Right cardiac atrium (tissue), 5 donors: ENCODE measurements at regions not wholly inside any gene's neighbourhood (a gene's known extent, or its start where the extent isn't known, plus 50 kb on each side); places are given as distances from the start of the nearest gene placed in this dataset.
"Not testable (repeated sequence)": the region's sequence is repeated elsewhere in the genome, so short reads cannot be mapped to it uniquely, and the experiment has no call there.

Experiments used
- ATAC-seq, 2 donors: fragments of 200-7000 bp; cut with Tn5 transposase; one replicate each; pipeline versions ENCODE4 v1.8.0 to v1.9.1; 2020; ENCODE audit warnings: moderate library complexity in 2 of 2, mild to moderate bottlenecking in 1 of 2
- DNase-seq, 3 donors: peaks; one replicate each; pipeline ENCODE4 v3.0.0-alpha.2; 2020
- H3K27ac ChIP-seq: one replicate; pipeline ENCODE4 v1.5.1; 2013; ENCODE audit warnings: mild to moderate bottlenecking, low read length, control low read depth, moderate library complexity
- H3K27me3 ChIP-seq: one replicate; pipeline ENCODE4 v1.6.1; 2013; ENCODE audit not compliant: control insufficient read depth, insufficient read depth
- H3K4me1 ChIP-seq: one replicate; pipeline ENCODE4 v1.6.1; 2013; ENCODE audit warnings: low read length; ENCODE audit not compliant: control insufficient read depth, insufficient read depth
- H3K4me3 ChIP-seq: one replicate; pipeline ENCODE4 v1.5.1; 2013; ENCODE audit warnings: low read length, control low read depth
- H3K9me3 ChIP-seq: one replicate; pipeline ENCODE4 v1.6.1; 2013; ENCODE audit warnings: low read length; ENCODE audit not compliant: control insufficient read depth
- WGBS: extraction: QIAGEN DNeasy Blood & Tissue Kit; methylation state at CpG from one replicate; pipeline ENCODE4 v1.1.7; 2013; 5-methylcytosine and 5-hydroxymethylcytosine counted together
- intact Hi-C, 4 donors: fragments of 100-400 bp; cut with DNase I; formaldehyde crosslinking; loops; one replicate each; pipeline versions ENCODE4 v1.11.0 to v1.14.0; 2022 to 2023
- donor health status: healthy with polysubstance abuse.
- donor health status: DM: no; HTN: yes; CAD: no.
- donor health status: DM: no; HTN: no; CAD: no.
- donor health status: DM: no; HTN: yes; CAD: no; lungs with severe emphysema.
- donor health status: DM: yes; HTN: yes; CAD: no.

- WGBS: 35% methylated on average over 5 of the region's 5 CpGs
- ATAC-seq: peak; percentile 76 to 92
These were observed 70.5 kb upstream of the CSF1 start for GRCh38 chr1:109840011-109840629.

DNA sequence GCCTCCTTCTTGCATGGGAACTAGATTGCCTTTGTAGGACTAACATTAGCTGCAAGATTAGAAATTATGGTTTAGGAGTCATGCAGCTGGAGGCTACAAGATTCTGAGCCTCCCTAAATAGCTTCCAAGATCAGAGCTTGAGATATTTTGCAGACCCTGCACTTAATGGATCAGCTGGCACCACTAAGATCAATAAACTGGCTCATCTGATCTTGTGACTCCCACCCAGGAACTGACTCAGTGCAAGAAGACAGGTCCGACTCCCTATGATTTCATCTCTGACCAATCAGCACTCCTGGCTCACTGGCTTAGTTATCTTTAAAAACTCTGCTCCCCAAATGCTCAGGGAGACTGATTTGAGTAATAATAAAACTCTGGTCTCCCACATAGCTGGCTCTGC lies 71.4 kb upstream of the CSF1 start:
- DNase-seq, H3K9me3 ChIP-seq, ATAC-seq, intact Hi-C loops, H3K27me3 ChIP-seq, H3K27ac ChIP-seq, H3K4me3 ChIP-seq, H3K4me1 ChIP-seq: not testable (repeated sequence)
- WGBS: 74% methylated on average over 1 of the region's 1 CpG

More at GRCh38 chr1:109840011-109840629, 70.5 kb upstream of the CSF1 start:
- Histone ChIP-seq H3K9me3 (no peaks in the 10 kb centered on the region), H3K27ac (no peak overlapping the region), H3K27me3 (no peaks in the 10 kb centered on the region), H3K4me3 (no peak overlapping the region), H3K4me1 (no peaks in the 10 kb centered on the region)
- DNase-seq: peak in 1 of 3 donors; percentile 44
- intact Hi-C loops: no loop called here

- Histone ChIP-seq H3K4me3 (no peak overlapping the region), H3K9me3 (no peaks in the 10 kb centered on the region), H3K27ac (no peak overlapping the region), H3K4me1 (no peaks in the 10 kb centered on the region), H3K27me3 (no peaks in the 10 kb centered on the region)
- ATAC-seq (no peak), DNase-seq (no peak)
- intact Hi-C loops: no loop called here
- WGBS: 70% methylated on average over 4 of the region's 4 CpGs
These were observed 71.8 kb upstream of the CSF1 start for GRCh38 chr1:109838838-109839240.

DNA sequence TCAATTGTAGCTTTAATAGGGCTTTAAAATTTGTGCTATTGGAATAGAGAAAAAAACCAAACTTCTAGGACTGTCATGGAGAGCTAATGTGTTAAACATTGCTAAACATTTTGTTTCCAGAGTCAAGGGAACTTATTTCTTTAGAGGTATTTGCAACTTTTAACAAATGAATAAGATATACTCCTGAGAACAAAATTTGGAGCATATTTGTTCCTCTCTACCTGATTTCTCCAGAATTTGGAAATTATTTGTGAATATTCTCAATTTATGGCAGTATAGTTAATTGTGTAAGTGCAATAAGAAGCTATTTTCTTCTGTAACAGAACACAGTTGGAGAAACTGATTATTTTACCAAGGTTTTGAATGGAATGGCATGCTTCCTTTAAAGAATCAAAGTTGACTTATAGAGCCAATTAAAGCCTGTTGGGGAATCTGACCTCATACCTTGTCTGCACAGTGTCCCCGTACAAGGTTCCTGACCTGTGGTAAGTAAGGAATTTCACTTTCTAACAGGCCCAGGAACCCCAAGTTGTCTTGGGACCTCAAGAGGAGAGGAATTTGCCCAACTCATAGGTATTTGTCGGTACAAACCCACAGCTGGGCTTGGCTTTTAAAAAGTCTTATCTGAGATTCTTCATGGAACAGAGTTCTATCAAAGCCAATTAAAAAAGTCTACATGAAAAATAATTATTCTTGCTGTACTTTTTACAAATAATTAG lies 72.6 kb upstream of the CSF1 start:
- WGBS: 95% methylated on average over 2 of the region's 2 CpGs
- no peak overlapping the region for H3K4me3 ChIP-seq
- intact Hi-C loops: no loop called here
- H3K27me3 ChIP-seq: no peaks in the 10 kb centered on the region
- ATAC-seq: no peak
- DNase-seq: no peak
- H3K27ac ChIP-seq: no peak overlapping the region
- H3K4me1 ChIP-seq: no peaks in the 10 kb centered on the region
- H3K9me3 ChIP-seq: no peaks in the 10 kb centered on the region

- H3K27me3 ChIP-seq, intact Hi-C loops, H3K9me3 ChIP-seq, DNase-seq, ATAC-seq, H3K4me1 ChIP-seq, H3K27ac ChIP-seq, H3K4me3 ChIP-seq: not testable (repeated sequence)
- WGBS: 93% methylated on average over 6 of the region's 6 CpGs
These were observed 71.9 kb upstream of the EPS8L3 start for GRCh38 chr1:109835645-109836044.

GRCh38 chr1:109834951-109835350 lies 71.2 kb upstream of the EPS8L3 start:
- ATAC-seq (no peak), DNase-seq (no peak)
- H3K9me3 ChIP-seq: no peaks in the 10 kb centered on the region

DNA sequence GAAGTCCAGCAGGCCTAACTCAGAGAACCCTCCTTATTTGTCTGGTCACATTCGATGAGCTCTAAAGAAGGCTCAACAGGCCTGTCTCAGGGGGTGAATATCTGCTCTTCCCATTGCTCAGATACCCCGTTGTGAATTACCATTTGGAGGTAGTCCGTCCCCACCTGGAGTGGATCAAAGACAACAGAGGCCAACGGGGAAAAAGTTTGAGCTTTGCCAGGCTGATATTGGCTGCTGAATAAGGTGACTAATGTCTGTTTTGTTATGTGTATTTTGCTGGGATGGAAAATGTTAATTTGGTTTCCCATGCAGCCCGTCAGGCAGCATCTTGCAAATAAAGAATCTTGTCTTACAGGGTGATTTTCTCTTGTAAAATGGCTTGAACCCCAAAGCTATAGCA lies 69.2 kb upstream of the EPS8L3 start:
- ATAC-seq (no peak), DNase-seq (no peak)
- no peaks in the 10 kb centered on the region for H3K27me3 ChIP-seq
- no peak overlapping the region for H3K27ac ChIP-seq
- no peaks in the 10 kb centered on the region for H3K4me1 ChIP-seq
- intact Hi-C loops: no loop called here
- no peaks in the 10 kb centered on the region for H3K9me3 ChIP-seq
- no peak overlapping the region for H3K4me3 ChIP-seq
- 80% methylated on average over 5 of the region's 5 CpGs for WGBS

More at GRCh38 chr1:109834951-109835350, 71.2 kb upstream of the EPS8L3 start:
- intact Hi-C loops: no loop called here
- Histone ChIP-seq H3K4me3 (no peak overlapping the region), H3K27ac (no peak overlapping the region), H3K27me3 (no peaks in the 10 kb centered on the region), H3K4me1 (no peaks in the 10 kb centered on the region)

DNA sequence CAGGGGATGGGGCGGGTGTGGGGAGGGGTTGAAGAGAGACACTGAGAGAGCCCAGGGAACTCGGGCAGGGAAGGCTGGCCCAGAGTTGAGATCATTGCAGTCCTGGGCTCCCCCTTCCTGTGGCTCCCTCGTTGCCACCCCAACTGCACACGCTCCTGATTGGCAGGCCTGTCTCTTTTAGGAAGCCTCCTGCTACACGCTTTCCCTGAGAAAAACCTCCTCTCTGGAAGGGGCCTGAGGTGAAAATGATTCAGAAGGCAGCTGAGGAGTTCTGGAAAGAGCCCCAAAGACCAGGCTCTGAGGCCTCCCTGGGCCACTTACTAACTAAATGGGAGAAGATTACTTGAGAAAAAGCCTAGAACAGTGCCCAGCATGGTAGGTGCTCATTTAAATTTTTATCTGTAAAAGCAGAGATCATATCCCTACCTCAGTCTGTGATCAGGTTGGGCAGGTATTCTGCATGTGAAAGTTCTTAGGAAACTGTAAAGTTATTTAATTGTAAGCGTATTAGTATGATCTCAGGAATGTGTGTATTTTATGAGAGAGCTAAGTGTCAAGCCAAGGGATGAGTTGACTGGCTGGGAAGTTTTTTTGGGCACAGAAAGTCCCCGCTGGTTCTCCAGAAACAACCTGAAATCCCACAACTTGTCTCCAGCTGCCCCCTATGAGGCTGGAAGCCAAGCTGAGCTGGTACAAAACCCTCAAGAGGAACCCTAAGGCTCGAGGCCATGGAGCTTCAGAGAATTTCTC lies 65.2 kb upstream of the EPS8L3 start:
- DNase-seq (no peak), ATAC-seq (no peak)
- Histone ChIP-seq H3K27me3 (no peaks in the 10 kb centered on the region), H3K4me3 (no peak overlapping the region), H3K4me1 (peaks cover 11% of the 10 kb centered on the region), H3K9me3 (no peaks in the 10 kb centered on the region), H3K27ac (no peak overlapping the region)
- intact Hi-C loops: loop anchor here in 1 of 4 donors (10.0 kb wide), 1 partner anchor 66 kb away; no protein-coding TSS in a partner anchor
- 83% methylated on average over 8 of the region's 8 CpGs for WGBS

- no peak for ATAC-seq
These were observed 64.3 kb upstream of the EPS8L3 start for GRCh38 chr1:109827986-109828385.

DNA sequence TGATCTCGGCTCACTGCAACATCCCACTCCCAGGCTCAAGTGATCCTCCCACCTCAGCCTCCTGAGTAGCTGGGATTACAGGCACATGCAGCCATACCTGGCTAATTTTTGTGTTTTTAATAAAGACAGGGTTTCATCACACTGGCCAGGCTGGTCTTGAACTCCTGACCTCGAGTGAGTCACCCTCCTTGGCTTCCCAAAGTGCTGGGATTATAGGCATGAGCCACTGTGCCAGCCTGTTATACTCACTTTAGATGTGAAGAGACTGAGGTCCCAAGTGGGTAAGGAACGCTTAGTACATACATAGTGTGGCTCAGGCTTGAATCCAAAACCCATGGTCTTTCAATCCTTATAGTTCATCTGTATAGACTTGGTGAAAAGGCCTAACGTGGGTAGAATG lies 63.7 kb upstream of the EPS8L3 start:
- H3K4me1 ChIP-seq: peaks cover 15% of the 10 kb centered on the region
- no peaks in the 10 kb centered on the region for H3K9me3 ChIP-seq
- H3K4me3 ChIP-seq: no peak overlapping the region
- no peak overlapping the region for H3K27ac ChIP-seq
- DNase-seq: no peak
- WGBS: 92% methylated on average over 4 of the region's 4 CpGs
- no peaks in the 10 kb centered on the region for H3K27me3 ChIP-seq
- intact Hi-C loops: loop anchor here in 1 of 4 donors (10.0 kb wide), 1 partner anchor 67 kb away; no protein-coding TSS in a partner anchor
- ATAC-seq: no peak

More at GRCh38 chr1:109827986-109828385, 64.3 kb upstream of the EPS8L3 start:
- H3K27ac ChIP-seq: no peak overlapping the region
- WGBS: 96% methylated on average over 7 of the region's 7 CpGs
- H3K4me1 ChIP-seq: peaks cover 15% of the 10 kb centered on the region
- H3K27me3 ChIP-seq: no peaks in the 10 kb centered on the region
- no peaks in the 10 kb centered on the region for H3K9me3 ChIP-seq
- no peak overlapping the region for H3K4me3 ChIP-seq
- no peak for DNase-seq
- intact Hi-C loops: loop anchor here in 1 of 4 donors (10.0 kb wide), 1 partner anchor 67 kb away; no protein-coding TSS in a partner anchor

- peak in 1 of 2 donors; percentile 36 for ATAC-seq
- peaks cover 20% of the 10 kb centered on the region for H3K4me1 ChIP-seq
- intact Hi-C loops: loop anchor here in 1 of 4 donors (10.0 kb wide), 1 partner anchor 68 kb away; no protein-coding TSS in a partner anchor
- H3K27ac ChIP-seq: no peak overlapping the region
- H3K4me3 ChIP-seq: no peak overlapping the region
- no peaks in the 10 kb centered on the region for H3K27me3 ChIP-seq
- WGBS: 56% methylated on average over 10 of the region's 10 CpGs
- H3K9me3 ChIP-seq: no peaks in the 10 kb centered on the region
- peak; percentile 70 to 90 (median 87) for DNase-seq
These were observed 63.2 kb upstream of the EPS8L3 start for GRCh38 chr1:109826930-109827349.
